GM23338 (cell line): ENCODE measurements at regions not wholly inside any gene's neighbourhood (a gene's known extent, or its start where the extent isn't known, plus 50 kb on each side); places are given as distances from the start of the nearest gene placed in this dataset.

Source experiments
- ATAC-seq: fragments of 200-7000 bp; cut with Tn5 transposase; 3 replicates; pipeline ENCODE4 v1.9.1; 2020
- DNase-seq: peaks from one replicate; pipeline ENCODE4 v3.0.0-alpha.2; 2015; ENCODE audit warnings: low spot score
- H2AFZ ChIP-seq: fragments of 200-600 bp; sonication (generic); 2 replicates; pipeline ENCODE4 v1.8.0; 2016; ENCODE audit warnings: antibody characterized with exemption, mild to moderate bottlenecking, moderate library complexity
- H3F3A ChIP-seq: fragments of 200-600 bp; sonication (generic); replicated peaks from 2 replicates; pipeline ENCODE4 v1.8.0; 2017; ENCODE audit warnings: antibody characterized with exemption, mixed run types, low read depth
- H3K27ac ChIP-seq: fragments of 200-600 bp; sonication (generic); 2 replicates; pipeline ENCODE4 v1.6.1; 2016; ENCODE audit warnings: low read depth
- H3K27me3 ChIP-seq: fragments of 200-600 bp; sonication (generic); 2 replicates; pipeline ENCODE4 v1.8.0; 2016; ENCODE audit warnings: mild to moderate bottlenecking, mixed run types, moderate library complexity; ENCODE audit not compliant: insufficient read depth
- H3K36me3 ChIP-seq: fragments of 200-600 bp; sonication (generic); 2 replicates; pipeline ENCODE4 v1.8.0; 2016; ENCODE audit warnings: mild to moderate bottlenecking; ENCODE audit not compliant: insufficient read depth
- H3K4me1 ChIP-seq: fragments of 200-600 bp; sonication (generic); 2 replicates; pipeline ENCODE4 v1.8.0; 2016; ENCODE audit warnings: mild to moderate bottlenecking, moderate library complexity; ENCODE audit not compliant: insufficient read depth
- H3K4me2 ChIP-seq: fragments of 200-600 bp; sonication (generic); 2 replicates; pipeline ENCODE4 v1.7.1; 2017; ENCODE audit warnings: mixed run types
- H3K4me3 ChIP-seq: fragments of 200-600 bp; sonication (generic); 2 replicates; pipeline ENCODE4 v1.6.1; 2016; ENCODE audit warnings: mixed run types
- H3K79me2 ChIP-seq: fragments of 200-600 bp; sonication (generic); replicated peaks from 2 replicates; pipeline ENCODE4 v1.8.0; 2017; ENCODE audit warnings: mild to moderate bottlenecking; ENCODE audit not compliant: insufficient read depth
- H3K9me2 ChIP-seq: fragments of 200-600 bp; sonication (generic); 2 replicates; pipeline ENCODE4 v1.8.0; 2017; ENCODE audit not compliant: insufficient read depth
- H4K20me1 ChIP-seq: fragments of 200-600 bp; sonication (generic); replicated peaks from 2 replicates; pipeline ENCODE4 v1.8.0; 2017; ENCODE audit warnings: mild to moderate bottlenecking; ENCODE audit not compliant: insufficient read depth
- H3K27ac Mint-ChIP-seq: 2 replicates; pipeline ENCODE4 v1.8.0; 2020; ENCODE audit warnings: inconsistent platforms, mild to moderate bottlenecking, moderate library complexity, mixed read lengths
- H3K27me3 Mint-ChIP-seq: 3 replicates; pipeline ENCODE4 v1.8.0; 2022; ENCODE audit warnings: low read depth, mild to moderate bottlenecking, moderate library complexity, mixed read lengths, inconsistent platforms; ENCODE audit not compliant: insufficient read depth, poor library complexity
- H3K36me3 Mint-ChIP-seq: 3 replicates; pipeline ENCODE4 v1.8.0; 2021; ENCODE audit warnings: low read depth, mild to moderate bottlenecking, inconsistent platforms, moderate library complexity, mixed read lengths
- H3K4me1 Mint-ChIP-seq: 3 replicates; pipeline ENCODE4 v1.8.0; 2020; ENCODE audit warnings: mild to moderate bottlenecking, inconsistent platforms, mixed read lengths
- H3K4me3 Mint-ChIP-seq: 3 replicates; pipeline ENCODE4 v1.8.0; 2021; ENCODE audit warnings: moderate library complexity, mild to moderate bottlenecking, inconsistent platforms, mixed read lengths
- H3K9me3 Mint-ChIP-seq: 3 replicates; pipeline ENCODE4 v1.8.0; 2020; ENCODE audit warnings: moderate library complexity, mild to moderate bottlenecking, inconsistent platforms, mixed read lengths
- CREB1 ChIP-seq: fragments of 250-450 bp; sonication (Bioruptor Pico); IDR thresholded peaks from 2 replicates; pipeline ENCODE4 v1.5.0; 2020; ENCODE audit warnings: low read depth, mild to moderate bottlenecking, moderate library complexity
- EZH2 ChIP-seq: fragments of 200-600 bp; sonication (generic); IDR thresholded peaks from one replicate; pipeline ENCODE4 v1.8.0; 2017; ENCODE audit warnings: antibody characterized with exemption, mild to moderate bottlenecking, low read depth; ENCODE audit not compliant: unreplicated experiment
- TF ChIP-seq, protein P1 (sequence below): fragments of 250-450 bp; sonication (Bioruptor Pico); IDR thresholded peaks from 2 replicates; pipeline ENCODE4 v1.5.0; 2020; ENCODE audit warnings: mild to moderate bottlenecking, moderate library complexity
- TF ChIP-seq, protein P2 (sequence below), 2 experiments: fragments of 200-600 bp in 1 of 2; sonication (generic) in 1 of 2; conservative IDR thresholded peaks; 2 replicates each; pipeline versions ENCODE4 v1.5.1 to v1.6.1; 2016 to 2017; ENCODE audit warnings: antibody characterized with exemption in 2 of 2, low read depth in 2 of 2, mild to moderate bottlenecking in 2 of 2, moderate library complexity in 1 of 2

DNA sequence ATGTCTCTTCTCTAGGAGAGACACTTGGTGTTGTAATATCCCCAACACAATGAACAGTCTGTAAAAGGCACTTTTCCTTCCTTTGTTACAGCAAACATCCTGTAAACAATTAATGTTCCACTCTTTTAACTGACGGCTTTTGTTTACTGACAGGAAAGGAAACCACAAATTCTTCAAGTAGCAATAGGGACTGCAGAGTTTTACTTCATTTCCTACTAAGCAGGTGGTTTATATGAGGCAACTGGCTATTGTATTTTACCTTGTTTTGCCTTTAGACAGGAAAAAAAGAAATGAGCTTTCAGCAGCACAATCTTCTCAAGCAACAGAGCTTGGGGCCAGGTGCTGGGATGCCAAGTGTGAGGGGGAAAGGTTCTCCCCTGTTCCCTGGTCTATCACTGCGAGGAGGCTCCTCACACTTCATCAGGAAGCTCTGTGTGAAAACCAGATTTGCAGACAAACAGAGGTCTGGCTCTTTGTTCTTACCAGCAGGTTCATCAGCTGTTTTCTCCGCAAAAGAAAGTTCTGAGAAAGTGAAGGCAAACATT lies 51.2 kb downstream of the SIPA1L2 start:
- H3K27me3 Mint-ChIP-seq = peaks cover 2% of the 10 kb centered on the region
- H3K9me3 Mint-ChIP-seq = no peaks in the 10 kb centered on the region
- H3K27me3 ChIP-seq = no peaks in the 10 kb centered on the region
- no peaks in the 10 kb centered on the region for H3K36me3 ChIP-seq
- TF ChIP-seq EZH2 = no peak
- TF ChIP-seq, protein P1, sequence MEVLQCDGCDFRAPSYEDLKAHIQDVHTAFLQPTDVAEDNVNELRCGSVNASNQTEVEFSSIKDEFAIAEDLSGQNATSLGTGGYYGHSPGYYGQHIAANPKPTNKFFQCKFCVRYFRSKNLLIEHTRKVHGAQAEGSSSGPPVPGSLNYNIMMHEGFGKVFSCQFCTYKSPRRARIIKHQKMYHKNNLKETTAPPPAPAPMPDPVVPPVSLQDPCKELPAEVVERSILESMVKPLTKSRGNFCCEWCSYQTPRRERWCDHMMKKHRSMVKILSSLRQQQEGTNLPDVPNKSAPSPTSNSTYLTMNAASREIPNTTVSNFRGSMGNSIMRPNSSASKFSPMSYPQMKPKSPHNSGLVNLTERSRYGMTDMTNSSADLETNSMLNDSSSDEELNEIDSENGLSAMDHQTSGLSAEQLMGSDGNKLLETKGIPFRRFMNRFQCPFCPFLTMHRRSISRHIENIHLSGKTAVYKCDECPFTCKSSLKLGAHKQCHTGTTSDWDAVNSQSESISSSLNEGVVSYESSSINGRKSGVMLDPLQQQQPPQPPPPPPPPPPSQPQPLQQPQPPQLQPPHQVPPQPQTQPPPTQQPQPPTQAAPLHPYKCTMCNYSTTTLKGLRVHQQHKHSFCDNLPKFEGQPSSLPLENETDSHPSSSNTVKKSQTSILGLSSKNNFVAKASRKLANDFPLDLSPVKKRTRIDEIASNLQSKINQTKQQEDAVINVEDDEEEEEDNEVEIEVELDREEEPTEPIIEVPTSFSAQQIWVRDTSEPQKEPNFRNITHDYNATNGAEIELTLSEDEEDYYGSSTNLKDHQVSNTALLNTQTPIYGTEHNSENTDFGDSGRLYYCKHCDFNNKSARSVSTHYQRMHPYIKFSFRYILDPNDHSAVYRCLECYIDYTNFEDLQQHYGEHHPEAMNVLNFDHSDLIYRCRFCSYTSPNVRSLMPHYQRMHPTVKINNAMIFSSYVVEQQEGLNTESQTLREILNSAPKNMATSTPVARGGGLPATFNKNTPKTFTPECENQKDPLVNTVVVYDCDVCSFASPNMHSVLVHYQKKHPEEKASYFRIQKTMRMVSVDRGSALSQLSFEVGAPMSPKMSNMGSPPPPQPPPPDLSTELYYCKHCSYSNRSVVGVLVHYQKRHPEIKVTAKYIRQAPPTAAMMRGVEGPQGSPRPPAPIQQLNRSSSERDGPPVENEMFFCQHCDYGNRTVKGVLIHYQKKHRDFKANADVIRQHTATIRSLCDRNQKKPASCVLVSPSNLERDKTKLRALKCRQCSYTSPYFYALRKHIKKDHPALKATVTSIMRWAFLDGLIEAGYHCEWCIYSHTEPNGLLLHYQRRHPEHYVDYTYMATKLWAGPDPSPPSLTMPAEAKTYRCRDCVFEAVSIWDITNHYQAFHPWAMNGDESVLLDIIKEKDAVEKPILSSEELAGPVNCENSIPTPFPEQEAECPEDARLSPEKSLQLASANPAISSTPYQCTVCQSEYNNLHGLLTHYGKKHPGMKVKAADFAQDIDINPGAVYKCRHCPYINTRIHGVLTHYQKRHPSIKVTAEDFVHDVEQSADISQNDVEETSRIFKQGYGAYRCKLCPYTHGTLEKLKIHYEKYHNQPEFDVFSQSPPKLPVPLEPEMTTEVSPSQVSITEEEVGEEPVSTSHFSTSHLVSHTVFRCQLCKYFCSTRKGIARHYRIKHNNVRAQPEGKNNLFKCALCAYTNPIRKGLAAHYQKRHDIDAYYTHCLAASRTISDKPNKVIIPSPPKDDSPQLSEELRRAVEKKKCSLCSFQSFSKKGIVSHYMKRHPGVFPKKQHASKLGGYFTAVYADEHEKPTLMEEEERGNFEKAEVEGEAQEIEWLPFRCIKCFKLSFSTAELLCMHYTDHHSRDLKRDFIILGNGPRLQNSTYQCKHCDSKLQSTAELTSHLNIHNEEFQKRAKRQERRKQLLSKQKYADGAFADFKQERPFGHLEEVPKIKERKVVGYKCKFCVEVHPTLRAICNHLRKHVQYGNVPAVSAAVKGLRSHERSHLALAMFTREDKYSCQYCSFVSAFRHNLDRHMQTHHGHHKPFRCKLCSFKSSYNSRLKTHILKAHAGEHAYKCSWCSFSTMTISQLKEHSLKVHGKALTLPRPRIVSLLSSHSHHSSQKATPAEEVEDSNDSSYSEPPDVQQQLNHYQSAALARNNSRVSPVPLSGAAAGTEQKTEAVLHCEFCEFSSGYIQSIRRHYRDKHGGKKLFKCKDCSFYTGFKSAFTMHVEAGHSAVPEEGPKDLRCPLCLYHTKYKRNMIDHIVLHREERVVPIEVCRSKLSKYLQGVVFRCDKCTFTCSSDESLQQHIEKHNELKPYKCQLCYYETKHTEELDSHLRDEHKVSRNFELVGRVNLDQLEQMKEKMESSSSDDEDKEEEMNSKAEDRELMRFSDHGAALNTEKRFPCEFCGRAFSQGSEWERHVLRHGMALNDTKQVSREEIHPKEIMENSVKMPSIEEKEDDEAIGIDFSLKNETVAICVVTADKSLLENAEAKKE (CRISPR knock-in tag) = peak; percentile 56; the same call in 1 of the 2 replicates
- no peaks in the 10 kb centered on the region for H3K79me2 ChIP-seq
- no peak overlapping the region for H2AFZ ChIP-seq
- peak overlapping the region; percentile 2 for H3K4me2 ChIP-seq
- DNase-seq (no peak), ATAC-seq (peak; percentile 59)
- H3K27ac ChIP-seq = peak overlapping the region; percentile 45; the same call in 1 of the 2 replicates
- H3K4me1 ChIP-seq = peaks cover 49% of the 10 kb centered on the region
- H3K9me2 ChIP-seq = peaks cover 9% of the 10 kb centered on the region; the same call in 1 of the 2 replicates
- no peak overlapping the region for H3K4me3 ChIP-seq
- H4K20me1 ChIP-seq = no peaks in the 10 kb centered on the region; the same call in 1 of the 2 replicates
- no peaks in the 10 kb centered on the region for H3K36me3 Mint-ChIP-seq
- H3K4me1 Mint-ChIP-seq = peaks cover 59% of the 10 kb centered on the region
- H3F3A ChIP-seq = no peaks in the 10 kb centered on the region
- H3K4me3 Mint-ChIP-seq = no peak overlapping the region
- no peak overlapping the region for H3K27ac Mint-ChIP-seq

DNA sequence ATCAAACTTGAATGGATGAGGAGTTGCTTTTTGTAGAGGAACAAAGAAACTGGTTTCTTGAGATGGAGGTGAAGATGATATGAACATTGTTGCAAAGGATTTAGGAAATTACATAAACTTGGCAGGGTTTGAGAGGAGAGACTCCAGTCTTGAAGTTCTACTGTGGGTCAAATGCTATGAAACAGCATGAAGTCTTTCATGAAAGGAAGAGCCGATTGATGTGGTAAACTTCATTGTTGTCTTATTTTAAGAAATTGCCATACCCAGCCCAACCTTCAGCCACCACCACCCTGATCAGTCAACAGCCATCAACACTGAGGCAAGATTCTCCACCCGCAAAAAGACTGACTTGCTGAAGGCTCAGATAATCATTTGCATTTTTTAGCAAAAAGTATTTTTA lies 52.2 kb downstream of the SIPA1L2 start:
- no peak for DNase-seq
- H3K4me1 Mint-ChIP-seq = peaks cover 64% of the 10 kb centered on the region
- H3K4me3 Mint-ChIP-seq = no peak overlapping the region
- no peak overlapping the region for H3K27ac Mint-ChIP-seq
- Histone ChIP-seq H3K36me3 (no peaks in the 10 kb centered on the region), H3K79me2 (no peaks in the 10 kb centered on the region), H3K4me1 (peaks cover 55% of the 10 kb centered on the region), H2AFZ (no peak overlapping the region), H3K27me3 (no peaks in the 10 kb centered on the region), H3K9me2 (peaks cover 9% of the 10 kb centered on the region; the same call in 1 of the 2 replicates), H3K4me3 (no peak overlapping the region), H3F3A (no peaks in the 10 kb centered on the region), H3K4me2 (peak overlapping the region; percentile 2), H3K27ac (no peak overlapping the region), H4K20me1 (no peaks in the 10 kb centered on the region; the same call in 1 of the 2 replicates)
- ATAC-seq = no peak; the same call in 2 of the 3 replicates
- H3K27me3 Mint-ChIP-seq = peaks cover 4% of the 10 kb centered on the region
- H3K9me3 Mint-ChIP-seq = no peaks in the 10 kb centered on the region
- no peaks in the 10 kb centered on the region for H3K36me3 Mint-ChIP-seq
- no peak for TF ChIP-seq CREB1 (CRISPR knock-in tag)
- TF ChIP-seq, protein P2, sequence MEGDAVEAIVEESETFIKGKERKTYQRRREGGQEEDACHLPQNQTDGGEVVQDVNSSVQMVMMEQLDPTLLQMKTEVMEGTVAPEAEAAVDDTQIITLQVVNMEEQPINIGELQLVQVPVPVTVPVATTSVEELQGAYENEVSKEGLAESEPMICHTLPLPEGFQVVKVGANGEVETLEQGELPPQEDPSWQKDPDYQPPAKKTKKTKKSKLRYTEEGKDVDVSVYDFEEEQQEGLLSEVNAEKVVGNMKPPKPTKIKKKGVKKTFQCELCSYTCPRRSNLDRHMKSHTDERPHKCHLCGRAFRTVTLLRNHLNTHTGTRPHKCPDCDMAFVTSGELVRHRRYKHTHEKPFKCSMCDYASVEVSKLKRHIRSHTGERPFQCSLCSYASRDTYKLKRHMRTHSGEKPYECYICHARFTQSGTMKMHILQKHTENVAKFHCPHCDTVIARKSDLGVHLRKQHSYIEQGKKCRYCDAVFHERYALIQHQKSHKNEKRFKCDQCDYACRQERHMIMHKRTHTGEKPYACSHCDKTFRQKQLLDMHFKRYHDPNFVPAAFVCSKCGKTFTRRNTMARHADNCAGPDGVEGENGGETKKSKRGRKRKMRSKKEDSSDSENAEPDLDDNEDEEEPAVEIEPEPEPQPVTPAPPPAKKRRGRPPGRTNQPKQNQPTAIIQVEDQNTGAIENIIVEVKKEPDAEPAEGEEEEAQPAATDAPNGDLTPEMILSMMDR (conservative IDR thresholded peaks at IDR 0.05; ENCODE audit: low read depth in 2 of 2) = no peak
